HS-5 (cell line): ENCODE measurements at regions not wholly inside any gene's neighbourhood (a gene's known extent, or its start where the extent isn't known, plus 50 kb on each side); places are given as distances from the start of the nearest gene placed in this dataset.
"Not testable (repeated sequence)": the region's sequence is repeated elsewhere in the genome, so short reads cannot be mapped to it uniquely, and the experiment has no call there.

Experiments
- DNase-seq: peaks from one replicate; pipeline ENCODE4 v3.0.0-alpha.2; 2012; ENCODE audit warnings: low read depth

DNA sequence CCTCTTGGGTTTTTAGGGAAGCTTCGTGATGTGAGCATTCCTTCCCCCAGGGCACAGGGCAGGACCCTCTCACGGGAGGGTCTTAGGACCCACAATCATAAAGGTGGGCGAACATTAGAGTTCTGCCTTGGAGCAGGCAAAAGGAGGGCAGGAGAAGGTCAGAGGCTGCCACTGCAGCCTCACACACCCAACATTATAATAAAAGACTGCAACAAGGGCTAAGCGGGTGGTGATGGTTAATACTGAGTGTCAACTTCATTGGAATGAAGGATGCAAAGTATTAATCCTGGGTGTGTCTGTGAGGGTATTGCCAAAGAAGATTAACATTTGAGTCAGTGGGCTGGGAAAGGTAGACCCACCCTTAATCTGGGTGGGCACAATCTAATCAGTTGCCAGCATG, 206.6 kb upstream of the C2CD4B start:
- DNase-seq = not testable (repeated sequence)

DNA sequence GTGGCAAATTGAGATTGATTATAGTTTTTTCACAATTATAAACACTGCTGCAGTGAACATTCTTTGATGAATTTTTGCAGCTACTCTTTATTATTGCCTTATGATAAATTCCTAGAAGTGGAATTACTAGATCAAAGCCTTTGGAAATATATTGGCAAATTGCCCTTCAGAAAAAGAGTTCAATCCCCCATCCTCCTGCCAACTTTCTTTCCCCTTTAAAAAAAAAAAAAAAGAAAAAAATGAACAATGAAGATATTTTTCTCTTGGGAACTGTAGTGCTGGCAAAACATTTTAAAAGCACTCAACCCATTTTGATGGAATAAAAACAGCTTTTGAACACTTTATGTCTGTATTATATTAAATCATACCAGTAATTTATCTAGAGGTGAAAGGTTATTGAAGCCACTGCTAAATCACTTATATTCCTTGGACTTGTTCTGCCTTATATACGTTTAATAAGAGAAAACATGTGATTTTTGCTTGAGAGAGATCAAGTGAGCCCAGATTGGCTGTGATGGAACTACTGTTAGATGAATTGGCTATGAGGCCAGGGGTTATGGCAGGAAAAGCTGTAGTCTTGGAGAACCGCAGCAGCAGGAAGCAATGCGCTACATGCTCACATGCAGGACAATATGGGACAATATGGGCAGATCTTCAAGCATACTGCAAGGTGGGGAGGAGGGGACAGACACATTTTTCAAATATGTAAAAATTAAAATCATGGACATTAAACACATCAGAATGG, 212.8 kb upstream of the C2CD4B start:
- DNase-seq = no peak

DNA sequence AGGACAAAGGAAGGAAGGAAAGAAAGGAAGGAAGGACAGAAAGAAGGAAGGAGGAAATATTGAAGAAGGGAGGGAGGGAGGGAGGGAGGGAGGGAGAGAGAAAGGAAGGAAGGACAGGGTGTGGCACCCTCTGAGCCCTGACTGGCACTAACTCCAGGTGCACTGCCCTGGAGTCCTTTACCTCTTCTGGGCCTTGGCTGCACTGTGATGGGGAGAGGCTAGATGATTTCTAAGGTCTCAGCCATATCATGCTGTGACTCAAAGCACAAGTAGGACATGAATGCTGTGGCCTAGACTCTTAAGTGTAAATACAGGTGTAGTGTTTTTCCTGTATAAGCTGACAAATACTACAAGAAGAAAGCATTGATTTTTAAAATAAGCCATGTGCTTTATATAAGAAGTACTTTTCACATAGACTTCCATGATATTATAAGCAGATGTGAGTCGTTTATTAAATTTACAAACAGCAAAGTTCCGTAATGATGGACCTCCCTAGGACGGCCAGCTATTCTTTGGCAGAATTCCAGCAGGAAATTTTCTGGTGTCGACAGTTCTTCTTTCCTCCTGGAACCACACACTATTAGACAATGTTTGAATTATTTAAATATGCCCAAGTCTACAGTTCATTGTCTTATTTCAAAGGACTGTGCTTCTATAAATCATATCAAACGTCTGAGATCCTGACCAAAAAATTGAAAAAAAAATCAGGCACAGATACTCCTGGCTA, 213.8 kb upstream of the C2CD4B start:
- DNase-seq = no peak

DNA sequence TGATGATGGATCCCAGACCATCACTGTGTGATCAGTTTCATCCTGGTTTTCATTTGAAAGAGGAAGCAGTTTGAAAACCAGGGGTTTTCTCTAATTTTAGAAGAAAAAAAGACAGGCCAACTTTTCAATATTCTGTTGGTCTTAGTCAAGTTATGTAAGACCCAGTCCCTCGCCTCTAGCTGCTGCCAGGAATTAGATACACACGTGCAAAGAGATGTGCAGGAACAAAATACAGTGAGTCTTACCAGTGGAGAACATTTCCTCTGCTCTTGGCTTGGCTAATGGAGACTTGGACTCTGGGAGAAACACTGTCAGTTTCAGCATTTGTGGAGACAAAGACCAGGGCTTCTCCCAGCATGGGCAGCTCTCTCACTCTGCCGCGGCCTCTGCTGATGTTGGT, 214.9 kb upstream of the C2CD4B start:
- no peak for DNase-seq

DNA sequence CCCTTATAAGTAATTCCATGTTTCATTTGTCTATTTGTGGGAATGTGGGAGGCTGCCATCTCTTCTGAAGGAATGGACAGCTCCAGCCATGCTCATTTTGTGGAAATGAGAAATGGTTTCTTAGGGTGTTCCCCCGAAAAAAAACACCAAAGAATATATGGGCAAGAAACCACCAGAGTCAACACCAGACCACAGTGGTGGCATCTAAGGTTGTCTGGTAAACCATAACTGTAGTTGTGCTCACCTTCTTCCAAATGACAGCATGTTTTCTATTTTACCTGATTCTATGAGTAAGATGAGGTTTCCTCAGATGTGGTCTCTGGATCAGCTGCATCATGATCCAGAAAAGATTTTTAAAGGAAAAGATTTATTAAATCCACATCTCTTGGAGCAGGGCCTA, 217.0 kb upstream of the C2CD4B start:
- no peak for DNase-seq

DNA sequence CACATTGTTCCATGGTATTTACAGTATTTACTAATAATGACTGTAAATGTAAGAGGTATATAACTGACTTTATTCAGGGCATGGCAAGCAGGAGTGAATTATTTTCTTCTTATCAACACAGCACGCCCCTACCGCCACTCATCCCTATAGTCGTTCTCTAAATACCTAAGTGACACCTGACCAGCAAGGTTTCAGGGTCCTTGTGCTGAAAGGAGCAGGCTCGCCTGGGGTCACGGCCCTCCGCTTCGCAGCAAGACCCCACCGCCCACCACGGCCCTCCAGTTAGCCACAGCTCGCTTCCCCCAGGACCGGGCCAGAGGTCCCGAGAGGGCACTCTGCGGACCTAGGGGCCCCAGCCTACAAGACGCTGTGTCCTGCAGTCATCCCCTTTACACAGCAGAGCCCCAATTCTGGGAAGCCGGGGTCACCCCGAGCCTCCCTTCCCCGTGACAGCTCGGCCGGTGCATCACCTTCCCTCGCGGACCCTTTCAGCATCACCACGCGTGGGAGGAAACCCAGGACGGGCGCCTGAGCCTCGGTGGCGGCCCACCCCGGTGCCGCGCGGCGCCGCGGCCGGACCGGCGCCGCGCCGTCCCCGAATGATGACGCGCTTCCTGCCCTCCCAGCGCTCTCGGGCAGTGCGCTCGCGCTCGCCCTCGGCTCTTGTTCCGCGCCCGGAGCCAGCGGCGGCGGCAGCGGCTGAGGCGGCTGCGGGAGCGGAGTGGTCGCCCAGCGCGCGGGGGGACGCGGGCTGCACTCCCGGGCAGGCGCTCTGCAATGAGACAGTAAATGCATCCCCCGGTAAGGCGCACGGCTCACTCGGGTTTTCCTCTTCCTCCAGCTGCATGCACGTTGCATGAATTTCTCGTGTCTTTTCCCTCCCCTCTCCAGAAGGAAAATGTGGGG, 225.1 kb upstream of the C2CD4B start, which contains the start of gene TLN2:
Gene TLN2 (plus strand): TSS at position 666 of the 906 bp plus-strand sequence.
- no peak for DNase-seq

DNA sequence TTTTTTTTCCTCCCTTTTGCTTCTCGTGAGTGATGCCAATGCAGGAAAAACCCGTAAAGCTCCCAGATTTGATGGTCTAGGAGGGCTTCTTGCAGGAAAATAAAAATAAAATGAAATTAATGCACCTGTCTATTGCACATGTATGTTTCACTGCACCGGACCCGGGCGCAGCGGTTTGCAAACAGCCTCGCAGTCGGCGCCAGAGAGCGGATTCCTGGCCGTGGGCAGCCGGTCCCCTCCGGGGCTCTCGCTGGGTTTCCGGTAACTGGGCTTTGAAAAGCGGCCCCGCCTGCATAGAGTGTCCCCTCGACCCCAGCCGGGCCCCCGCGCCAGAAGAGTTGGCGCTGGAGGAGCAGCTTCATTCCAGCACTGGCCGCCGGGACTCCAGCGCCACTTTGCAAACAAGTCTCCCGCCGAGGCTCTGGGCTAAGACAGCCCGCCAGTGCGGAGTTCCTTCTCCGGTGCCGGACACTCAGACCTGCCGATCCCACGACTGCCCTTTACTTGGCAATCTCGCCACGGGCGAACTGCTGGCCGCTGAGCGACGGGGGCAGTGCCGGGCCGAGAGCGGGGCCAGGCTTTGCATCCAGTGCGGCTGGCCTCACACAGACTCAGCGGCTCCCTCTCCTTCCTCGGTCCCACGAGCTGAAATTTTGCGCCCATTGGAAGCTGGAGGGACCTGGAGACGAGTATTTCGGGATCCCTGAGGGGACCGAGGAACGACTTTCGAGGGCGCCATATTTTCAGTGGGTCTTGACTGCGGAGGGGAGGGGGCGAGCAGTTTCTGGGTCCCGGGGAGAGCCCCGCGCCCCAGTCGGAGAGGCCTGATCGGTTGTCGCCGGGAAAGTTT, 225.9 kb upstream of the C2CD4B start:
- DNase-seq = no peak

DNA sequence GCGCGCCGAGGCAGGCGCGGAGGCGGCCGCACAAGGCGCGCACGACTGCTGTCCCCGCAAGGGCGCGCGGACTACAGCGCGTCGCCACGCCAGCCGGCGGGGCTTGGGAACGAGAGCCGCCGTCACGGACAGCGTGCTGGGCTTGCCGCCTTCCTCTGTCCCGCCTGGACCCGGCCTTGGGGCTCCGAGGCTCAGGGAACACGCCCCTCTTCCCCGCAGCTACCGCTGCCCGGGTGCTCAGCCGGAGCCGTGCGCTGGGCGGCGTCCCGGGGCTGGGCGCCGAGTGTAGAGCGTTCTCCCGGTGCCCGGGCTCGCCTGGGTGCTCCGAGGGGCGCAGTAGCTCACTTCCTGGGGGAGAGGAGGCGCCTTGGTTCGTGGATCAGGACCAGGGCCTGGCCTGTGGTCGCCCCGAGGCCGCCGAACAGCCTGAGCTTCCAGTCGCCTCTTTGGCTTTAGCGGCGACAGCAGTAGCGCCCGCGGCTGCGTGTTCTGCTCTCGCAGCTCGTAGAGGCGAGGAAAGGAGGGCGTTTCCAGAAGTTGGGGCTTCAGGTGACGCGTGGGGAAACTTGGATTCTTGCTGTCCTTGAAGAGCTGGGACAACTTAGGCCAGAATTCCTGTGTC, 226.7 kb upstream of the C2CD4B start:
- no peak for DNase-seq

DNA sequence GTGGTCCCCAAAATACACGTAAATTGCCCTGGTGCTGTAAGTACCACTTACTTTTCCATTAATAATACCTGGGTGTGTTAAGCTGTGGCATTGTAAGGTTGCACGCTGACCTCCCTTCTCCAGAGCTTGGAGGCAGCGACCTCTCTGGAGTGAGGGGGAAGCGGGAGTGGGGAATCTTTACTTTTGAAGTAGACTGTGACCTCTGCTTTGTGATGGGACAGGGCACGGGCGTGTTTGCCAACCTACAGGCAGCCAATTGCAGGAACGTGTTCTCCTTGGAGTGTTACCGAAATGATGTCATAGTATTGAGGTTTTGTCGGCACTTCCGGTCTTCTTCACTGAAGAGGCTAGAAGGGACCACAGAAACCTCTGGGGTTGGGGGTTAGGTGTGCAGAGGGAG, 227.3 kb upstream of the C2CD4B start:
- no peak for DNase-seq

DNA sequence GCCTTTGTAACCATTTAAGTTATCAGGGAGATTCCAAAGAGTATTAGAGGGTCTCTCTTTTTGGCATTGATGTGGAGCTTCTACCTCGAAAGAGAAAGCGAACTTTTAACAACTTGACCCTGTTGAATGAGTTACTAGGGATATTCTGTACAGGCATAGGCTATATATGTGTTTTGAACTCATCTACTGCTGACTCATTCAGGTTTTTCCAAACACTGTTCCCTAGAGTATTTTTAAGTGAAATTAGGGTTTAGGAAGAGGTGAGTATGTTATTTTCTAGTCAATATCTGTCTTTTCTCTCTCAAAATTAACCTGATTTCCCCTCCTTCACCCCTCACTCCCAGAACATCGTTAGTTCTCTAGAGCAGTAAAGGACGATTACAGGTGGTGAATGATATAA, 228.1 kb upstream of the C2CD4B start:
- no peak for DNase-seq

DNA sequence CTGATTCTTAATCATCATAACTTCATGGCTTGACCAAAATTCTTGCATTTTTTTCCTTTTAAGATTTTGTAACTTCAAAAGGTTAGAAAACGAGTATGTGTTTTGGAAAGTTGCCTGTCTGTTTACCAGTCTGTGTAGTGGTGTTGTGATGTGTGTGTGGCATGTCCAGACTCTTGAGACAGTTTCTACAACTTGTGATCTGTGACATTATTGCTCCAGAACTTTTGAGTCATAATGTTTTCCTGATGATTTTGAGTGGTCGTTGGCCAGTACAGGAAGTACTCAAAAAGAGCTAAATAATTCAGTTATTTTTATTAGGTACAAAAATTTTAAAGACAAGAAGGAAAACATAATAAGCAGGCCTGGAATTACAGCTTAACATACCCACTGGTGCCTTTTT, 229.0 kb upstream of the C2CD4B start:
- DNase-seq = no peak

DNA sequence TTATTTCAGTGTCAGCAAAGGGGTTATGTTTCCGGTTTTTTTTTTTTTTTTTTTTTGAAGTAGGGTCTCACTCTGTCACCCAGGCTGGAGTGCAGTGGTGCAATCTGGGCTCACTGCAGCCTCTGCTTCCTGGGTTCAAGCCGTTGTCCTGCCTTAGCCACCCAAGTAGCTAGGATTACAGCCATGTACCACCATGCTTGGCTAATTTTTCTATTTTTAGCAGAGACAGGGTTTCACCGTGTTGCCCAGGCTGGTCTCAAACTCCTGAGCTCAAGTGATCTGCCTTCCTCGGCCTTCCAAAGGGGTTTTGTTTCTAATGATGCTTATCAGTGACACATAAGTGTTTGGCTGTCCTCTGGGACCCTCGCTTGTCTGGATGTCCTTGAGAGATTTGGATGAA, 235.7 kb upstream of the C2CD4B start:
- DNase-seq = no peak

DNA sequence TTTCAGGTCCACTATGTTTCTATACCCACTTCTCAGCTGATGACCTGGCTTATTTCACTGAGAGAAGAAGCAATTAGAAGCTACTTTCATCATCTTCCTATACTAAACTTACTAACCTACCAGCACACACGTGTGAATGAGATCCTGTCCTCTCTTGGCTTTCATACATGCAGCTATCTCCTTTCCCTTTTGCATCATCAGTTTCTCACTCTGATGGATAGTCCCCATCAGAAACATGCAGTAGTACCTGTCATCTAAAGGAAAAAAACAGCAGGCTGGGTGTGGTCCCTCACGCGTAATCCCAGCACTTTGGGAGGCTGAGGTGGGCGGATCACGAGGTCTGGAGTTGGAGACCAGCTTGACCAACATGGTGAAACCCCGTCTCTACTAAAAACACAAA, 237.6 kb upstream of the C2CD4B start:
- DNase-seq = no peak

DNA sequence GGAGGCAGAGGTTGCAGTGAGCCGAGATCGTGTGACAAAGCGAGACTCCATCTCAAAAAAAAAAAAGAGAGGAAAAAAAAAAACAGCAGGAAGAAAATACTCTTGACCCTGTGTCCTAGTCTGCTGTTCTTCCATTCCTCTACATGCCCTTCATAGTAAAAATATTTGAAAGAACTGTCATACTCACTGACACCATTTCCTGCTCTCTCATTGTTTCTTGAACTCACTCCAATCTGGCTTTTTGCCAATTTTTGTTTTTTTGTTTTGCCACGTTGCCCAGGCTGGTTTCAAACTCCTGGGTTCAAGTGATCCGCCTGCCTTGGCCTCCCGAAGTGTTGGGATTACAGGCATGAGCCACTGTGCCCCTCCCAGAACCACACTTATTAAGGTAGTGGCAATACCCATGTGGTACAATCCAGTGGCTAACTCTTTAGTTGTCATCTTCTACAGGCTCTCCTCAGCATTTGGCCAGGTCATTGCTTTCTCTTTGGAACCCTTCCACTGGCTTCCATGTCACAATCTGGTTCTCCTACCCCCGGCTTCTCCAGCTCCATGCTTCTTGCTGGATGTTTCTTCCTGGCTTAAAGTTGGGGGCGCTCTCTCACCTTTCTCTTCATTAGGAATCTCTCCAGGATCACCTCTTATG, 238.2 kb upstream of the C2CD4B start:
- peak; percentile 50 for DNase-seq

DNA sequence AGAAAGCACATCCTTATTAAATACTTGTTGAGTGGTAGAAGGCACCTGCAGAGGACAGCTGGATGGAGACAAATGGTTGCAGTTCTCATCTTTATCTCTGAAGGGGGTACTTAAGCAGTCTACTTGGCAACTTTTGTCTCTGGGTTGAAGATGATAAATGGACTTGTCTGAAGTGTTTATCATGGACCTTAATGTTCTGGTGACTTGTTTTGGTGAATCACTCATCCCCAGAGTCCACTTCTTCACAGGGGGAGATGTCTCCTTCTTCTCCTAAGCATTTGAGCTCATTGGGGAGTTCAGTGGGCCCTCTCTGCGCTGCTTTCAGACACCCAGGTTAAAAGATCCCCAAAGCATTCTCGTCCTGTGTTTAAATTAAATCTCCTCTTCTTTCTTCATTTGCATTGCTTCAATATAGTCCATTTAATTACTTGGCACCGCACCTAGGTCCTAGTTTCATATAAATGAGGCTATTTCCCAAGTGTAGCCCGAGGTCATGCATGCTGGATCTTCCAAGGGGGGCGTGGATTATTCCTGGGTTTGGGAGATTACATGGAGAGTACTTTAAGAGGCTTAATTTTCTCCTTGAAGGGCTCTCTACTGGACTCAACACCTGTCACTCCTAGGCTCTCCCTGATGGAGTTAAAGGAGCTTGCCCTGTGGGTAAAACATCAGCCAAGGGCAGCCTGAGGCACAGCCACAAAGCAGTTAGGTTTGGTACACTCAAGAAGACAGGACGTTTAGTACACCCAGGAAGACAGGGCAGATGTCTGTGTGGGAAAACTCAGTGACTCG, 239.3 kb upstream of the C2CD4B start:
- DNase-seq = no peak

DNA sequence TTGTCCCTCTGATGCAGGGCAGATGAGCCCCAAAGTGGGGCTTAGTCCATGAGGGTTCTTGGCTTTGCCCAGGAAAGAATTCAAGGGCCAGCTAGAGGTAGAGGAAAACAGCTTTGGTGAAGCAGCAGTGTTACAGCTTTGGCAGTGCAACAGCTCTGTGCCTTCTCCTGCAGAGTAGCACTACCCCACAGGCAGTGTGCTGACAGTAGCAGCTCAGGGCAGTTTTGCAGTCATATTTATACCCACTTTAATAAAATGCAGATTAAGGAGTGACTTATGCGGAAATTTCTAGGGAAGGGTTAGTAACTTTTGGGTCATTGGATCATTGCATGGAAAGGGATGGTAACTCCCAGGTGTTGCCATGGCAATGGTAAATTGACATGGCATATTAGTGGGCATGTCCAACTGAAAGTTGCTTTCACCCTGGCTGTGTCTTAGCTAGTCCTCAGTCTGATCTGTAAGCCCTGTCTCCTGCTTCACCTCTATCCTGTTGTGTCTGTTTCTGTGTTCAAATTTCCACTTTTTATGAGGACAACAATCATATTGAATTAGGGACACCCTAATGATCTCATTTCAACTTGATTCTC, 241.3 kb upstream of the C2CD4B start:
- no peak for DNase-seq

DNA sequence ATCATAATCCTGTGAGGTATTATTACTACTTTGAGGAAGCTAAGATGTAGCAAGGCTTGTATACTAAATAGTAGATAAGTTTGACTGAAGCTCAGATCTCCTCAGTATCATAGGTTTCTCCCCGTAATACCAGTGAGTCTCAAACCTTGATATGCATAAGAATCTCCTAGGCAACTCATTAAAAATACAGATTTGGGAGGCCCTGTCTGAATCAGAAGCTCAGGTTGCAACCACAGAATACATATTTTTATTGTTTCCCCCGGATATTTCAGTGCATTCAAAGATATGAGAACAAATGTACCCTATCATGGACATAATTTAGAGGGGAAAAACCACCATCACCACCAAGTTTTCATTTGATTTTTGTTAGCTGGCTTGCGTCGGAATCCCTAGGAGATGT, 242.1 kb upstream of the C2CD4B start:
- no peak for DNase-seq

DNA sequence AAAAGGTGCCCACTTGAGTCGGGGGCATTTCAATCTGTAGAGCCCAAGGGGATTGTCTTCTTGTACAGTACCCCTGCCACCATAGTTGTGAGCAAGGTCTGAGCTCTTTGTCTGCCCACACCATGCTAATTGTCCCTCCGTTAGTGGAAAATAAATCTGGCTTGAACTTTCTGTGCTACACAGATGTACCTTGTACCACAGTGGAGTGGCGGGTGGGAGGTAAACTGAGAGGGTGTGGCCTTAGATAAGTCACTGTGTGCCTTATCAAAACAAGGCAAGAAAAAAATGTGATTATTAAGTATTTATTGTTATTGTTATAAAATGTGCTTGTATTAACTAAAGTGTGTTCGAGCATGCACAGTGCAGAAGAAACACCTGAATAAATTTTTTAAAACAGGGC, 242.9 kb upstream of the C2CD4B start:
- DNase-seq = no peak

DNA sequence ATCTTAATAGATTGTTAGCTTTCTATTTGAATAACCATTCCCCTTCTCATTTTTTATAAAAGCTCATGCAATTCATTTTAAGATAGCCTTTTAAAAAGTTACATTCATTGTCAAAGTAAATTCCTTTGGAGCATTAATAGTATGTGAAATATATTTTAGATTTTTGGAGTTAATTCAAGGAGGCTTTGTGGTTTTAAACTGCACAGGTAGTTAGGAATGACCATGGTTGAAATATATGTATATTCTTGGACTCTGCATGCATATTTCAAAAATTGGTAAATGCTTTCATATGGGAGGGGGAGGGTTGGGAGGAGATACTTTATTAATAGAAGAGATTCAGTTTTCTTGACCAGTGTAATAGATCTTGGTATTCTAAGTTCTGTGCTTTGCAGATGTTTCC, 244.4 kb upstream of the C2CD4B start:
- no peak for DNase-seq

DNA sequence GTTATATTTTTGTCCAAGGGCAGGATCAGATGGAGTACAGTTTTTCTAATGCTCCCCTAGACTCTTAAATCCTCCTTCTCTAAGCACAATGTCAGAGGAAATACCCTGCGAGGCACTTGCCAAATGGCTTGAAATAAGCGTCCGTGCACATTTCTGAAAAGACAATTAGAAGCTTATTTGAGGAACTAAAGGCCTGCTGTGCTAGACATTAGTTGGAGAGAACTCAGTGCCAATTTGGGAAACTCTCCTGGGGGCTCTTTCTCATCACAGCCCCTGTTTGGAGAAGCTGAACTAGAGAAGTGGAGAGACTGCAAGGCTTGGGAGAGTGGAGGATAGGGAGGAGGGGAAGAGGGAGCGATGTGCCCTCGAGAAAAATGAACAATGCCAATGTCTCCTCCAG, 247.6 kb upstream of the C2CD4B start:
- DNase-seq = no peak
